K562 (cell line): ENCODE measurements at regions not wholly inside any gene's neighbourhood (a gene's known extent, or its start where the extent isn't known, plus 50 kb on each side); places are given as distances from the start of the nearest gene placed in this dataset.

Experiments
- ATAC-seq: fragments of 200-7000 bp; cut with Tn5 transposase; 3 replicates; pipeline ENCODE4 v1.9.1; 2020; ENCODE audit warnings: moderate library complexity
- BruUV-seq: library from RNA; stranded (reverse); fragments of 400-500 nt; replicated peaks from 2 replicates; lab custom pipeline; 2021; lab: Mats Ljungman, UMichigan
- CTCF ChIA-PET: fragments of 300-600 bp; formaldehyde crosslinking; extraction: SDS; loops from one replicate; lab custom pipeline; 2021; ENCODE audit warnings: low intra/inter-chr PET ratio; lab: Yijun Ruan, JAX
- POLR2A ChIA-PET: fragments of 300-600, 350-650 bp; sonication (Branson Sonifier 250); formaldehyde crosslinking; extraction: SDS; loops from one replicate; lab custom pipeline; 2021; ENCODE audit warnings: antibody characterized with exemption, inconsistent platforms; lab: Yijun Ruan, JAX
- DNase-seq, 4 experiments: peaks; one replicate each; pipeline versions ENCODE4 v3.0.0 to v3.0.0-alpha.2; 2011 to 2018; ENCODE audit warnings: low spot score in 3 of 4, mixed read lengths in 3 of 4; ENCODE audit errors: extremely low read depth in 1 of 4
- FAIRE-seq: peaks from 2 replicates; lab custom pipeline; 2011; peaks lifted over from hg19 to GRCh38; lab: Jason Lieb, UNC
- H2AFZ ChIP-seq: 2 replicates; pipeline ENCODE4 v1.6.0; 2011; ENCODE audit warnings: low read depth, low read length, control low read depth, inconsistent platforms
- H3K27ac ChIP-seq: fragments of 200-600 bp; 3 replicates; pipeline ENCODE4 v1.8.0; 2011; ENCODE audit warnings: low read depth, mild to moderate bottlenecking, control low read depth, inconsistent platforms, low read length, moderate library complexity, mixed read lengths; ENCODE audit errors: extremely low read depth
- H3K27me3 ChIP-seq, 2 experiments: fragments of 300-600 bp in 1 of 2; 2 replicates in 1 of 2; 3 replicates in 1 of 2; pipeline versions ENCODE4 v1.6.0 to v1.8.0; 2011; ENCODE audit warnings: inconsistent platforms in 2 of 2, low read length in 2 of 2, mild to moderate bottlenecking in 1 of 2, mixed read lengths in 1 of 2, moderate library complexity in 1 of 2; ENCODE audit not compliant: control insufficient read depth in 2 of 2, insufficient read depth in 2 of 2
- H3K36me3 ChIP-seq: fragments of 300-600 bp; 3 replicates; pipeline ENCODE4 v1.8.0; 2011; ENCODE audit warnings: mild to moderate bottlenecking, low read length, inconsistent platforms; ENCODE audit not compliant: control insufficient read depth, insufficient read depth
- H3K4me1 ChIP-seq, 2 experiments: fragments of 200-600 bp in 1 of 2; replicated peaks in 1 of 2; 2 replicates in 1 of 2; 3 replicates in 1 of 2; pipeline versions ENCODE4 v1.5.1 to v1.8.0; 2011; ENCODE audit warnings: inconsistent platforms in 2 of 2, low read length in 2 of 2, mild to moderate bottlenecking in 1 of 2, mixed read lengths in 1 of 2, moderate library complexity in 1 of 2; ENCODE audit not compliant: control insufficient read depth in 2 of 2, insufficient read depth in 2 of 2
- H3K4me2 ChIP-seq: 2 replicates; pipeline ENCODE4 v1.6.1; 2011; ENCODE audit warnings: low read length, control low read depth, inconsistent platforms, mixed read lengths; ENCODE audit not compliant: insufficient read depth
- H3K4me3 ChIP-seq: fragments of 200-600 bp; sonication (generic), shearing (Covaris generic); 2 replicates; pipeline ENCODE4 v1.5.1; 2016; ENCODE audit warnings: control low read depth, inconsistent platforms
- H3K79me2 ChIP-seq: fragments of 200-600 bp; 3 replicates; pipeline ENCODE4 v1.8.0; 2011; ENCODE audit warnings: low read length, inconsistent platforms; ENCODE audit not compliant: control insufficient read depth, insufficient read depth
- H3K9ac ChIP-seq, 2 experiments: 2 replicates each; pipeline versions ENCODE4 v1.6.0 to v1.6.1; 2011; ENCODE audit warnings: low read depth in 2 of 2, low read length in 2 of 2, control low read depth in 1 of 2, inconsistent platforms in 1 of 2, mild to moderate bottlenecking in 1 of 2, mixed read lengths in 1 of 2; ENCODE audit not compliant: insufficient read depth in 1 of 2
- H3K9me1 ChIP-seq: one replicate; pipeline ENCODE4 v1.6.0; 2011; ENCODE audit warnings: inconsistent platforms, mild to moderate bottlenecking, low read length, moderate library complexity; ENCODE audit not compliant: control insufficient read depth, insufficient read depth
- H3K9me3 ChIP-seq: replicated peaks from 2 replicates; pipeline ENCODE4 v1.5.1; 2011; ENCODE audit warnings: low read depth, low read length, inconsistent platforms; ENCODE audit not compliant: control insufficient read depth, insufficient read depth
- H4K20me1 ChIP-seq: replicated peaks from 2 replicates; pipeline ENCODE4 v1.6.1; 2011; ENCODE audit warnings: low read length, inconsistent platforms, mixed read lengths; ENCODE audit not compliant: control insufficient read depth, insufficient read depth
- MXI1 ChIP-seq: IDR thresholded peaks from 2 replicates; pipeline ENCODE4 v1.6.1; 2011; ENCODE audit warnings: low read depth, mild to moderate bottlenecking, improper control_type of control experiment, low read length
- NFE2 ChIP-seq: IDR thresholded peaks from 2 replicates; pipeline ENCODE4 v1.6.1; 2014; ENCODE audit warnings: antibody characterized with exemption, low read depth
- NRF1 ChIP-seq, 2 experiments: fragments of 450-650 bp; IDR thresholded peaks in 1 of 2; conservative IDR thresholded peaks in 1 of 2; 2 replicates each; pipeline ENCODE4 v1.6.1; 2014; ENCODE audit warnings: mild to moderate bottlenecking in 2 of 2
- PBX2 ChIP-seq, 2 experiments: IDR thresholded peaks in 1 of 2; conservative IDR thresholded peaks in 1 of 2; 2 replicates each; pipeline ENCODE4 v1.6.1; 2016; ENCODE audit warnings: low read depth in 2 of 2, mild to moderate bottlenecking in 1 of 2, missing compliant biosample characterization in 1 of 2, missing genetic modification characterization in 1 of 2, moderate library complexity in 1 of 2
- PRMT5 ChIP-seq: sonication (generic); formaldehyde crosslinking; IDR thresholded peaks from 2 replicates; pipeline ENCODE4 v1.5.0; 2020; ENCODE audit warnings: missing genetic modification reagents
- SOX6 ChIP-seq: fragments of 450-650 bp; IDR thresholded peaks from 2 replicates; pipeline ENCODE4 v1.6.1; 2014; ENCODE audit warnings: mild to moderate bottlenecking
- SPI1 ChIP-seq: IDR thresholded peaks from 2 replicates; pipeline ENCODE4 v1.6.1; 2011; ENCODE audit warnings: low read depth, low read length, control low read depth, borderline replicate concordance
- STAT6 ChIP-seq: sonication (generic); formaldehyde crosslinking; IDR thresholded peaks from 2 replicates; pipeline ENCODE4 v1.8.1; 2023; ENCODE audit warnings: mild to moderate bottlenecking, missing genetic modification reagents
- TAF9B ChIP-seq: fragments of 450-650 bp; IDR thresholded peaks from 2 replicates; pipeline ENCODE4 v1.6.1; 2018; ENCODE audit warnings: mild to moderate bottlenecking; ENCODE audit not compliant: partially characterized antibody
- WGBS: fragments of 100-300 bp; shearing (Covaris generic); methylation state at CpG from one replicate; pipeline ENCODE4 v1.1.6; 2016; ENCODE audit warnings: low coverage, mixed read lengths; ENCODE audit not compliant: insufficient coverage; ENCODE audit errors: missing lambda C conversion rate; 5-methylcytosine and 5-hydroxymethylcytosine counted together
- in situ Hi-C: fragments of 300-500 bp; cut with MboI; formaldehyde crosslinking; loops from 4 replicates; pipeline ENCODE4 v1.15.0; 2018; ENCODE audit warnings: inconsistent platforms, mixed read lengths
- intact Hi-C: fragments of 100-400 bp; cut with micrococcal nuclease; formaldehyde crosslinking; loops from 2 replicates; pipeline ENCODE4 v1.14.2; 2022
- TF ChIP-seq, protein P1 (sequence below), 3 experiments: IDR thresholded peaks in 2 of 3; conservative IDR thresholded peaks in 1 of 3; 2 replicates each; pipeline ENCODE4 v1.5.1; 2011 to 2012; ENCODE audit warnings: low read length in 3 of 3, mild to moderate bottlenecking in 3 of 3, control low read depth in 2 of 3, improper control_type of control experiment in 1 of 3, inconsistent platforms in 1 of 3, low read depth in 1 of 3, mixed read lengths in 1 of 3, moderate library complexity in 1 of 3; ENCODE audit not compliant: insufficient read depth in 2 of 3
- TF ChIP-seq, protein P2 (sequence below): fragments of 200-400 bp; formaldehyde crosslinking; IDR thresholded peaks from 2 replicates; pipeline ENCODE4 v1.6.1; 2017; ENCODE audit warnings: mild to moderate bottlenecking, low read depth, low read length, moderate library complexity

GRCh38 chr3:156010829-156011228 is 109.5 kb upstream of the KCNAB1 start:
- H3K9me1 ChIP-seq = no peaks in the 10 kb centered on the region
- intact Hi-C loops (no loop called here), in situ Hi-C loops (loop anchor here (25.0 kb wide), 1 partner anchor 651 kb away; the partner anchor contains the start of gene TIPARP)
- TF ChIP-seq PBX2 (CRISPR knock-in tag; IDR thresholded peaks at IDR 0.05; ENCODE audit: low read depth) (no peak), PBX2 (tag; conservative IDR thresholded peaks at IDR 0.05; ENCODE audit: low read depth) (0 out of 2 replicates have a peak, but pooled peaks have one; percentile 23), MXI1 (no peak), SPI1 (no peak), SOX6 (no peak), NFE2 (peak; percentile 79), TAF9B (no peak), STAT6 (CRISPR knock-in tag) (no peak), NRF1 (conservative IDR thresholded peaks at IDR 0.05 in 1 of 2, IDR thresholded peaks at IDR 0.05 in 1 of 2) (no peak), PRMT5 (no peak)
- TF ChIP-seq, protein P1, sequence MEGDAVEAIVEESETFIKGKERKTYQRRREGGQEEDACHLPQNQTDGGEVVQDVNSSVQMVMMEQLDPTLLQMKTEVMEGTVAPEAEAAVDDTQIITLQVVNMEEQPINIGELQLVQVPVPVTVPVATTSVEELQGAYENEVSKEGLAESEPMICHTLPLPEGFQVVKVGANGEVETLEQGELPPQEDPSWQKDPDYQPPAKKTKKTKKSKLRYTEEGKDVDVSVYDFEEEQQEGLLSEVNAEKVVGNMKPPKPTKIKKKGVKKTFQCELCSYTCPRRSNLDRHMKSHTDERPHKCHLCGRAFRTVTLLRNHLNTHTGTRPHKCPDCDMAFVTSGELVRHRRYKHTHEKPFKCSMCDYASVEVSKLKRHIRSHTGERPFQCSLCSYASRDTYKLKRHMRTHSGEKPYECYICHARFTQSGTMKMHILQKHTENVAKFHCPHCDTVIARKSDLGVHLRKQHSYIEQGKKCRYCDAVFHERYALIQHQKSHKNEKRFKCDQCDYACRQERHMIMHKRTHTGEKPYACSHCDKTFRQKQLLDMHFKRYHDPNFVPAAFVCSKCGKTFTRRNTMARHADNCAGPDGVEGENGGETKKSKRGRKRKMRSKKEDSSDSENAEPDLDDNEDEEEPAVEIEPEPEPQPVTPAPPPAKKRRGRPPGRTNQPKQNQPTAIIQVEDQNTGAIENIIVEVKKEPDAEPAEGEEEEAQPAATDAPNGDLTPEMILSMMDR (IDR thresholded peaks at IDR 0.05 in 2 of 3, conservative IDR thresholded peaks at IDR 0.05 in 1 of 3; ENCODE audit: insufficient read depth in 2 of 3, low read depth in 1 of 3, low read length in 3 of 3) = peak; percentile 50 to 67 (median 56)
- TF ChIP-seq, protein P2, sequence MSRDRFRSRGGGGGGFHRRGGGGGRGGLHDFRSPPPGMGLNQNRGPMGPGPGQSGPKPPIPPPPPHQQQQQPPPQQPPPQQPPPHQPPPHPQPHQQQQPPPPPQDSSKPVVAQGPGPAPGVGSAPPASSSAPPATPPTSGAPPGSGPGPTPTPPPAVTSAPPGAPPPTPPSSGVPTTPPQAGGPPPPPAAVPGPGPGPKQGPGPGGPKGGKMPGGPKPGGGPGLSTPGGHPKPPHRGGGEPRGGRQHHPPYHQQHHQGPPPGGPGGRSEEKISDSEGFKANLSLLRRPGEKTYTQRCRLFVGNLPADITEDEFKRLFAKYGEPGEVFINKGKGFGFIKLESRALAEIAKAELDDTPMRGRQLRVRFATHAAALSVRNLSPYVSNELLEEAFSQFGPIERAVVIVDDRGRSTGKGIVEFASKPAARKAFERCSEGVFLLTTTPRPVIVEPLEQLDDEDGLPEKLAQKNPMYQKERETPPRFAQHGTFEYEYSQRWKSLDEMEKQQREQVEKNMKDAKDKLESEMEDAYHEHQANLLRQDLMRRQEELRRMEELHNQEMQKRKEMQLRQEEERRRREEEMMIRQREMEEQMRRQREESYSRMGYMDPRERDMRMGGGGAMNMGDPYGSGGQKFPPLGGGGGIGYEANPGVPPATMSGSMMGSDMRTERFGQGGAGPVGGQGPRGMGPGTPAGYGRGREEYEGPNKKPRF = no peak

More at GRCh38 chr3:156010829-156011228, 109.5 kb upstream of the KCNAB1 start:
- peak in 3 of 4 experiments; percentile 14 to 40 (median 24) for DNase-seq
- Histone ChIP-seq H4K20me1 (no peaks in the 10 kb centered on the region), H3K9ac (no peak overlapping the region), H3K36me3 (no peaks in the 10 kb centered on the region), H3K27me3 (no peaks in the 10 kb centered on the region; a peak in 1 of 5 replicates), H3K4me2 (no peak overlapping the region), H3K4me1 (no peaks in the 10 kb centered on the region), H3K9me3 (no peaks in the 10 kb centered on the region), H3K27ac (no peak overlapping the region), H3K4me3 (no peak overlapping the region), H3K79me2 (no peaks in the 10 kb centered on the region), H2AFZ (no peak overlapping the region)
- CTCF ChIA-PET = interaction anchor here (0.6 kb wide), 1 partner anchor 406 kb away, joined by 3 read pairs; no protein-coding TSS in a partner anchor
- POLR2A ChIA-PET = no interaction called here
- no TSS peak for BruUV-seq
- WGBS = 0% methylated on average over 3 of the region's 3 CpGs
- peak; percentile 73 for ATAC-seq
- FAIRE-seq = peak; percentile 65
